ENCODE measurements at regions not wholly inside any gene's neighbourhood (a gene's known extent, or its start where the extent isn't known, plus 50 kb on each side); places are given as distances from the start of the nearest gene placed in this dataset.

DNA sequence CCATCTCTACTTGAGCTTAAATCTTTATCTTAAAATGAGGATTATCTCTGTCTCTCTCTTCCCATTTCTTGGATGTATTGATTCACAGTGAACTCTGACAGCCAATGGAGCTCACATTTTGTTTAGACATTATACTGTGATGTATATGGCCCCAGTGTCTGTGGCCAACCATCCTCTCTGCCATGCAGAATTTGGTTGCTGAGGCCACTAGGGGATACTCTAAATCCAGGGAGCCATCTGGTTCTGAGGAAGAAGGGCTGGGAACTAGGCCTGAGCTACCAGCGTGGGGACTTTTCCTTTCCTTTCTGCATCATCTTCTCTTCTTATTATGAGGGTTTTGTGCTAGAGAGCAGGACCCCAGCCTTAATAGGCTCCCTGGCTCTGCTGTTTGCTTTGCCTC is 59.1 kb upstream of the RIPOR2 start:
- TF ChIP-seq, protein P1, sequence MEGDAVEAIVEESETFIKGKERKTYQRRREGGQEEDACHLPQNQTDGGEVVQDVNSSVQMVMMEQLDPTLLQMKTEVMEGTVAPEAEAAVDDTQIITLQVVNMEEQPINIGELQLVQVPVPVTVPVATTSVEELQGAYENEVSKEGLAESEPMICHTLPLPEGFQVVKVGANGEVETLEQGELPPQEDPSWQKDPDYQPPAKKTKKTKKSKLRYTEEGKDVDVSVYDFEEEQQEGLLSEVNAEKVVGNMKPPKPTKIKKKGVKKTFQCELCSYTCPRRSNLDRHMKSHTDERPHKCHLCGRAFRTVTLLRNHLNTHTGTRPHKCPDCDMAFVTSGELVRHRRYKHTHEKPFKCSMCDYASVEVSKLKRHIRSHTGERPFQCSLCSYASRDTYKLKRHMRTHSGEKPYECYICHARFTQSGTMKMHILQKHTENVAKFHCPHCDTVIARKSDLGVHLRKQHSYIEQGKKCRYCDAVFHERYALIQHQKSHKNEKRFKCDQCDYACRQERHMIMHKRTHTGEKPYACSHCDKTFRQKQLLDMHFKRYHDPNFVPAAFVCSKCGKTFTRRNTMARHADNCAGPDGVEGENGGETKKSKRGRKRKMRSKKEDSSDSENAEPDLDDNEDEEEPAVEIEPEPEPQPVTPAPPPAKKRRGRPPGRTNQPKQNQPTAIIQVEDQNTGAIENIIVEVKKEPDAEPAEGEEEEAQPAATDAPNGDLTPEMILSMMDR (IDR thresholded peaks at IDR 0.05): no peak
- TF ChIP-seq POLR2A (IDR thresholded peaks at IDR 0.05) (no peak), POLR2AphosphoS5 (IDR thresholded peaks at IDR 0.05) (no peak)
